Chondrocyte (in vitro differentiated cells): ENCODE measurements at regions not wholly inside any gene's neighbourhood (a gene's known extent, or its start where the extent isn't known, plus 50 kb on each side); places are given as distances from the start of the nearest gene placed in this dataset.

Experiments
- DNase-seq: peaks from one replicate; pipeline ENCODE4 v3.0.0; 2021; ENCODE audit warnings: mixed read lengths, low spot score
- H3K27ac Mint-ChIP-seq: one replicate; pipeline ENCODE4 v1.8.0; 2021; ENCODE audit warnings: mild to moderate bottlenecking, moderate library complexity, mixed read lengths; ENCODE audit not compliant: unreplicated experiment
- H3K27me3 Mint-ChIP-seq: 2 replicates; pipeline ENCODE4 v1.8.0; 2021; ENCODE audit warnings: low read depth, mixed read lengths
- H3K36me3 Mint-ChIP-seq: 2 replicates; pipeline ENCODE4 v1.8.0; 2021; ENCODE audit warnings: low read depth, mixed read lengths
- H3K4me1 Mint-ChIP-seq: 2 replicates; pipeline ENCODE4 v1.8.0; 2021; ENCODE audit warnings: low read depth, mild to moderate bottlenecking, mixed read lengths
- H3K4me3 Mint-ChIP-seq: one replicate; pipeline ENCODE4 v1.8.0; 2021; ENCODE audit warnings: mild to moderate bottlenecking, moderate library complexity, mixed read lengths; ENCODE audit not compliant: unreplicated experiment
- H3K9me3 Mint-ChIP-seq: 2 replicates; pipeline ENCODE4 v1.8.0; 2021; ENCODE audit warnings: low read depth, mixed read lengths
- CTCF ChIP-seq: fragments of 200-600 bp; sonication (generic); IDR thresholded peaks from 2 replicates; pipeline ENCODE4 v1.5.0; 2021; ENCODE audit warnings: antibody characterized with exemption, mild to moderate bottlenecking, moderate library complexity

GRCh38 chr2:117646872-117647271, 167.6 kb upstream of the DDX18 start:
- Mint-ChIP-seq H3K4me3 (no peak overlapping the region), H3K4me1 (no peaks in the 10 kb centered on the region)
- DNase-seq, result no peak

GRCh38 chr2:117656546-117656945, 157.9 kb upstream of the DDX18 start:
- TF ChIP-seq CTCF, result no peak
- H3K4me1 Mint-ChIP-seq, result no peaks in the 10 kb centered on the region

More at GRCh38 chr2:117646872-117647271, 167.6 kb upstream of the DDX18 start:
- Mint-ChIP-seq H3K36me3 (no peaks in the 10 kb centered on the region), H3K9me3 (no peaks in the 10 kb centered on the region), H3K27me3 (peaks cover 3% of the 10 kb centered on the region), H3K27ac (no peak overlapping the region)
- no peak for TF ChIP-seq CTCF

GRCh38 chr2:117661619-117662018, 152.9 kb upstream of the DDX18 start:
- H3K27me3 Mint-ChIP-seq, result peaks cover 7% of the 10 kb centered on the region
- no peak for TF ChIP-seq CTCF
- H3K9me3 Mint-ChIP-seq, result no peaks in the 10 kb centered on the region
- no peak overlapping the region for H3K4me3 Mint-ChIP-seq
- H3K4me1 Mint-ChIP-seq, result no peaks in the 10 kb centered on the region
- no peaks in the 10 kb centered on the region for H3K36me3 Mint-ChIP-seq
- H3K27ac Mint-ChIP-seq, result no peak overlapping the region
- DNase-seq, result no peak

More at GRCh38 chr2:117656546-117656945, 157.9 kb upstream of the DDX18 start:
- no peaks in the 10 kb centered on the region for H3K36me3 Mint-ChIP-seq
- peaks cover 7% of the 10 kb centered on the region for H3K27me3 Mint-ChIP-seq
- no peak for DNase-seq
- no peak overlapping the region for H3K4me3 Mint-ChIP-seq
- H3K9me3 Mint-ChIP-seq, result no peaks in the 10 kb centered on the region
- no peak overlapping the region for H3K27ac Mint-ChIP-seq

GRCh38 chr2:117674172-117674571, 140.3 kb upstream of the DDX18 start:
- Mint-ChIP-seq H3K9me3 (no peaks in the 10 kb centered on the region), H3K36me3 (no peaks in the 10 kb centered on the region), H3K4me3 (no peak overlapping the region)

GRCh38 chr2:117679952-117680351, 134.5 kb upstream of the DDX18 start:
- no peak overlapping the region for H3K4me3 Mint-ChIP-seq
- H3K36me3 Mint-ChIP-seq, result no peaks in the 10 kb centered on the region
- no peaks in the 10 kb centered on the region for H3K9me3 Mint-ChIP-seq
- no peak for TF ChIP-seq CTCF
- no peak overlapping the region for H3K27ac Mint-ChIP-seq
- no peaks in the 10 kb centered on the region for H3K27me3 Mint-ChIP-seq
- H3K4me1 Mint-ChIP-seq, result no peaks in the 10 kb centered on the region
- DNase-seq, result no peak

More at GRCh38 chr2:117674172-117674571, 140.3 kb upstream of the DDX18 start:
- TF ChIP-seq CTCF, result no peak
- Mint-ChIP-seq H3K27me3 (no peaks in the 10 kb centered on the region), H3K27ac (no peak overlapping the region), H3K4me1 (no peaks in the 10 kb centered on the region)
- DNase-seq, result no peak
